Lower lobe of right lung (tissue), 2 donors: ENCODE measurements at regions not wholly inside any gene's neighbourhood (a gene's known extent, or its start where the extent isn't known, plus 50 kb on each side); places are given as distances from the start of the nearest gene placed in this dataset.

Experiments
- ATAC-seq, 2 donors: fragments of 200-7000 bp; cut with Tn5 transposase; one replicate each; pipeline ENCODE4 v1.9.1; 2020 to 2022; ENCODE audit warnings: mild to moderate bottlenecking in 2 of 2, moderate library complexity in 2 of 2
- DNase-seq: peaks from one replicate; pipeline ENCODE4 v3.0.0-alpha.2; 2020
- H3K27ac ChIP-seq: fragments of 200-600 bp; one replicate; pipeline ENCODE4 v1.8.0; 2022
- H3K27me3 ChIP-seq: fragments of 200-600 bp; one replicate; pipeline ENCODE4 v1.8.0; 2022; ENCODE audit warnings: low read depth
- H3K36me3 ChIP-seq: fragments of 200-600 bp; one replicate; pipeline ENCODE4 v1.8.0; 2022; ENCODE audit warnings: mild to moderate bottlenecking
- H3K4me1 ChIP-seq: fragments of 200-600 bp; one replicate; pipeline ENCODE4 v1.8.0; 2022
- H3K4me3 ChIP-seq: fragments of 200-600 bp; one replicate; pipeline ENCODE4 v1.8.0; 2022; ENCODE audit warnings: mild to moderate bottlenecking
- H3K9me3 ChIP-seq: fragments of 200-600 bp; one replicate; pipeline ENCODE4 v1.8.0; 2022
- CTCF ChIP-seq: fragments of 200-600 bp; IDR thresholded peaks from one replicate; pipeline ENCODE4 v1.8.0; 2022; ENCODE audit warnings: antibody characterized with exemption, mild to moderate bottlenecking
- intact Hi-C: fragments of 100-400 bp; cut with DNase I; formaldehyde crosslinking; loops from one replicate; pipeline ENCODE4 v1.11.0; 2022
- donor health status: DM: no; HTN: yes; CAD: no; lungs with severe emphysema.

DNA sequence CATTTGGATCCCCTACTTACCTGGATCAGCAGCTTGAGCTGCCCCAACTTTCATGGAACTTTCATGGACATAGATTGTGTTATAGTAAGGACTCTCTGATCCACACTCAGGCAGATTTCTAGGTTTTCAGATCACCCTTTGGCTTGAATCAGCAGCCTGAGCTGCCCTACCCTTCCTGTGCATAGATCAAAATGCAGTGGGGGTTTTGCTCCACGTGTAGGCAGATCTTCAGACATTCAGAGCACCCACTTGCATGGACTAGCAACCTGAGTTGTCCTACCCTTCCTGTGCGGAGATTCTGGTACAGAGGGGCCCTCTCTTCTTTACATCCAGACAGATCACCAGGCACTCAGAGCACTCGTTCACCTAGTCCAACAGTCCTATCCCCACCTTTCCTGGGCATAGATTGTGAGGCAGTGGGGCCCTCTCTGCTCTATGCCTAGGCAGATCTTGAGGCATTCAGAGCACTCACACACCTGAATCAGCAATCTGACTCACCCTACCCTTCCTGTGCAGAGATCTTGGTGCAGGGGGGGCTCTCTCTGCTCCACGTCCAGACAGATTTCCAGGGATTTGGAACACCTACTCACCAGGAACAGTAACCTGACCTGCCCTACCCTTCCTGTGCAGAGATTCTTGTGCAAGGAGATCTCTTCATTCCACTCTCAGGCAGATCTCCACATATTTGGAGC is 705.2 kb upstream of the NRSN1 start:
- Histone ChIP-seq H3K27ac (no peak overlapping the region), H3K36me3 (no peaks in the 10 kb centered on the region), H3K27me3 (no peaks in the 10 kb centered on the region), H3K4me3 (no peak overlapping the region), H3K4me1 (no peaks in the 10 kb centered on the region), H3K9me3 (no peaks in the 10 kb centered on the region)
- TF ChIP-seq CTCF = no peak
- DNase-seq (no peak), ATAC-seq (no peak)
- intact Hi-C loops = no loop called here

DNA sequence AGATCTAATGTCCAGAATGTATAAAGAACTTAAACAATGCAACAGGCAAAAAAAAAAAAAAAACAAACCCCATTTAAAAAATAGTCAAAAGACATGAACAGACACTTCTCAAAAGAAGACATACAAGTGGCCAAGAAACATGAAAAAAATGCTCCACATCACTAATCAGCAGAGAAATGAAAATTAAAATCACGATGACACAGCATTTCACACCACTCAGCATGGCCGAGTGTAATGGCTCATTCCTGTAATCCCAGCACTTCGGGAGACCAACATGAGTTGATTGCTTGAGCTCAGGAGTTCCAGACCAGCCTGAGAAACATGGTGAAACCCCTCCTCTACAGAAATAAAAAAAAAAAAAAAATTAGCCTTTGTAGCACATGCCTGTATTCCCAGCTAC is 701.4 kb upstream of the NRSN1 start:
- DNase-seq (no peak), ATAC-seq (no peak)
- Histone ChIP-seq H3K27ac (no peak overlapping the region), H3K4me1 (no peaks in the 10 kb centered on the region), H3K36me3 (no peaks in the 10 kb centered on the region), H3K4me3 (no peak overlapping the region), H3K27me3 (no peaks in the 10 kb centered on the region), H3K9me3 (peaks cover 4% of the 10 kb centered on the region)
- no peak for TF ChIP-seq CTCF
- intact Hi-C loops = no loop called here

DNA sequence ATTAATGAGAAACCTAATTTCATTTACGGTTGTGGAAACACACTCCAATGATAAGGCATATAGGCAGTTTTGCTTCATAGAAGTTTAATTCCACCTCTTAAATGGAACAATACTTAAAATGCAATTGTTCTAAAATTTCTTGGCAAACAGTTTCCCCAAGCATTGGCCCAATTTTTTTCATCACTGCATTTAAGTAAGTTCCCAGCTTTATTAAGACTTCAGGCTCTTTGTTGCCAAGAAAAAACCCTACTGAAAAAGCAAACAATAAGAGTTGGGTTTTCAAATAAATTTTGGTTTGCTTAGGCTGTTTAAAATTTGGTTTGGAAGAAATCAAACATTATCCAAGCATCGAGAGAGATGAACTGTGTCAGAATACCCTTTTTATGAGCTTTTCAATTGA is 690.9 kb upstream of the NRSN1 start:
- DNase-seq (no peak), ATAC-seq (no peak)
- Histone ChIP-seq H3K27ac (no peak overlapping the region), H3K4me1 (no peaks in the 10 kb centered on the region), H3K27me3 (no peaks in the 10 kb centered on the region), H3K36me3 (no peaks in the 10 kb centered on the region), H3K9me3 (no peaks in the 10 kb centered on the region), H3K4me3 (no peak overlapping the region)
- TF ChIP-seq CTCF = no peak
- intact Hi-C loops = no loop called here

DNA sequence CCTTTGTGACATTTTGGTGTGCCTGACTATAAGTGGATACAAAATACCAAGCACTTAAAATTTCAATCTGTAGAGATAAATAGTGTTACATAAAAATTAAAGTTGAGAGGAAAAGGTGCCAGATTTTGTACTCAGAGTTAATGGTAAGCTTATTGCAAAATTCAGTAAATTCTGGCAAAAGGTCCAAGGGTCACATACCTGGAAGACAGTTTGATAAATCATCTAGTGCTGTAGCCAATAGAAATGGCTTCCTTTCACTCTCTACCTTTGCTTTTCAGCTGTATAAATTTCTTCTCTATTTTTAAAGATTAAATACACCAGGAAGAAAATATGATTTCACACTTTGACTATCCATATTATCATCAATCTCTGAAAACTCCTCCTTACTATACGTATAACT is 690.2 kb upstream of the NRSN1 start:
- Histone ChIP-seq H3K27me3 (no peaks in the 10 kb centered on the region), H3K4me3 (no peak overlapping the region), H3K27ac (no peak overlapping the region), H3K9me3 (no peaks in the 10 kb centered on the region), H3K4me1 (no peaks in the 10 kb centered on the region), H3K36me3 (no peaks in the 10 kb centered on the region)
- no peak for TF ChIP-seq CTCF
- intact Hi-C loops = no loop called here
- ATAC-seq (no peak), DNase-seq (no peak)

GRCh38 chr6:23441808-23442461 is 684.1 kb upstream of the NRSN1 start:
- H3K27me3 ChIP-seq = no peaks in the 10 kb centered on the region
- H3K4me3 ChIP-seq = no peak overlapping the region
- H3K27ac ChIP-seq = no peak overlapping the region
- H3K36me3 ChIP-seq = no peaks in the 10 kb centered on the region
- DNase-seq (no peak), ATAC-seq (no peak)
- intact Hi-C loops = no loop called here
- H3K4me1 ChIP-seq = peaks cover 4% of the 10 kb centered on the region
- no peaks in the 10 kb centered on the region for H3K9me3 ChIP-seq
- no peak for TF ChIP-seq CTCF
